Natural killer cell (primary cell): ENCODE measurements at regions not wholly inside any gene's neighbourhood (a gene's known extent, or its start where the extent isn't known, plus 50 kb on each side); places are given as distances from the start of the nearest gene placed in this dataset.

Source experiments
- ATAC-seq, 3 donors: fragments of 150-1000 bp in 2 of 3; fragments of 200-7000 bp in 1 of 3; cut with Tn5 transposase; 1 replicate in 1 of 3; 2 replicates in 2 of 3; pipeline ENCODE4 v1.10.0; 2021; ENCODE audit warnings: mild to moderate bottlenecking in 2 of 3, moderate library complexity in 2 of 3
- DNase-seq, 2 donors: peaks; one replicate each; pipeline versions ENCODE4 v3.0.0 to v3.0.0-alpha.2; 2013 to 2021; ENCODE audit warnings: mixed read lengths in 1 of 2
- H3K27ac ChIP-seq: one replicate; pipeline ENCODE4 v1.5.1; 2013; ENCODE audit warnings: mild to moderate bottlenecking, low read length
- H3K27me3 ChIP-seq: one replicate; pipeline ENCODE4 v1.6.1; 2013; ENCODE audit warnings: low read length; ENCODE audit not compliant: control insufficient read depth, insufficient read depth
- H3K36me3 ChIP-seq: one replicate; pipeline ENCODE4 v1.6.1; 2013; ENCODE audit warnings: low read length; ENCODE audit not compliant: control insufficient read depth, insufficient read depth
- H3K4me1 ChIP-seq: one replicate; pipeline ENCODE4 v1.6.1; 2013; ENCODE audit warnings: low read length; ENCODE audit not compliant: control insufficient read depth, insufficient read depth
- H3K4me3 ChIP-seq: one replicate; pipeline ENCODE4 v1.5.1; 2013; ENCODE audit warnings: low read length
- H3K9me3 ChIP-seq: one replicate; pipeline ENCODE4 v1.6.1; 2013; ENCODE audit warnings: low read length; ENCODE audit not compliant: control insufficient read depth, insufficient read depth
- H3K27ac Mint-ChIP-seq, 2 donors: one replicate each; pipeline ENCODE4 v1.8.0; 2022; ENCODE audit warnings: mild to moderate bottlenecking in 2 of 2, mixed read lengths in 2 of 2, moderate library complexity in 1 of 2
- H3K27me3 Mint-ChIP-seq, 2 donors: one replicate each; pipeline ENCODE4 v1.8.0; 2022; ENCODE audit warnings: low read depth in 2 of 2, mixed read lengths in 2 of 2
- H3K36me3 Mint-ChIP-seq: one replicate; pipeline ENCODE4 v1.8.0; 2022; ENCODE audit warnings: mixed read lengths
- H3K4me1 Mint-ChIP-seq, 2 donors: one replicate each; pipeline ENCODE4 v1.8.0; 2022; ENCODE audit warnings: mixed read lengths in 2 of 2
- H3K4me3 Mint-ChIP-seq: one replicate; pipeline ENCODE4 v1.8.0; 2022; ENCODE audit warnings: mild to moderate bottlenecking, moderate library complexity, mixed read lengths
- H3K9me3 Mint-ChIP-seq, 2 donors: one replicate each; pipeline ENCODE4 v1.8.0; 2022; ENCODE audit warnings: mixed read lengths in 2 of 2
- CTCF ChIP-seq: fragments of 200-600 bp; IDR thresholded peaks from one replicate; pipeline ENCODE4 v1.8.0; 2022; ENCODE audit warnings: antibody characterized with exemption
- WGBS: methylation state at CpG from one replicate; pipeline ENCODE4 v1.1.7; 2013; ENCODE audit warnings: missing lambda C conversion rate; ENCODE audit not compliant: insufficient coverage; 5-methylcytosine and 5-hydroxymethylcytosine counted together
- intact Hi-C: fragments of 100-400 bp; cut with micrococcal nuclease; formaldehyde crosslinking; loops from one replicate; pipeline ENCODE4 v1.14.2; 2022

GRCh38 chr15:95119041-95119610, 887.8 kb downstream of the MCTP2 start:
- no peak for TF ChIP-seq CTCF
- intact Hi-C loops: no loop called here
- Histone ChIP-seq H3K4me1 (no peaks in the 10 kb centered on the region), H3K4me3 (no peak overlapping the region), H3K27me3 (no peaks in the 10 kb centered on the region), H3K27ac (no peak overlapping the region), H3K9me3 (no peaks in the 10 kb centered on the region), H3K36me3 (no peaks in the 10 kb centered on the region)
- WGBS: 83% methylated on average over 4 of the region's 4 CpGs
- Mint-ChIP-seq H3K27ac (no peak overlapping the region), H3K36me3 (no peaks in the 10 kb centered on the region), H3K27me3 (peaks cover 0 to 9% of the 10 kb centered on the region in 2 donors), H3K9me3 (no peaks in the 10 kb centered on the region), H3K4me3 (no peak overlapping the region), H3K4me1 (no peaks in the 10 kb centered on the region)
- no peak for ATAC-seq
- DNase-seq: no peak

- H3K4me1 Mint-ChIP-seq: no peaks in the 10 kb centered on the region
- ATAC-seq (no peak), DNase-seq (no peak)
- H3K4me3 Mint-ChIP-seq: no peak overlapping the region
- H3K9me3 Mint-ChIP-seq: no peaks in the 10 kb centered on the region
- no peak overlapping the region for H3K27ac Mint-ChIP-seq
- H3K27me3 Mint-ChIP-seq: peaks cover 0 to 9% of the 10 kb centered on the region in 2 donors
- no peaks in the 10 kb centered on the region for H3K36me3 Mint-ChIP-seq
- Histone ChIP-seq H3K36me3 (no peaks in the 10 kb centered on the region), H3K4me3 (no peak overlapping the region), H3K4me1 (no peaks in the 10 kb centered on the region), H3K9me3 (no peaks in the 10 kb centered on the region), H3K27me3 (no peaks in the 10 kb centered on the region), H3K27ac (no peak overlapping the region)
- no peak for TF ChIP-seq CTCF
- intact Hi-C loops: no loop called here
- WGBS: 82% methylated on average over 3 of the region's 3 CpGs
Measured at GRCh38 chr15:95120595-95120994, 889.2 kb downstream of the MCTP2 start.

- Mint-ChIP-seq H3K36me3 (no peaks in the 10 kb centered on the region), H3K4me3 (no peak overlapping the region), H3K27ac (no peak overlapping the region), H3K27me3 (peaks cover 0 to 9% of the 10 kb centered on the region in 2 donors), H3K4me1 (no peaks in the 10 kb centered on the region), H3K9me3 (no peaks in the 10 kb centered on the region)
- Histone ChIP-seq H3K4me1 (no peaks in the 10 kb centered on the region), H3K36me3 (no peaks in the 10 kb centered on the region), H3K9me3 (no peaks in the 10 kb centered on the region), H3K27ac (no peak overlapping the region), H3K27me3 (no peaks in the 10 kb centered on the region), H3K4me3 (no peak overlapping the region)
- ATAC-seq: no peak
- no peak for DNase-seq
- WGBS: 77% methylated on average over 1 of the region's 1 CpG
- TF ChIP-seq CTCF: no peak
- intact Hi-C loops: no loop called here
Measured at GRCh38 chr15:95121191-95121590, 889.8 kb downstream of the MCTP2 start.

- Histone ChIP-seq H3K4me1 (no peaks in the 10 kb centered on the region), H3K4me3 (no peak overlapping the region), H3K27ac (no peak overlapping the region), H3K9me3 (no peaks in the 10 kb centered on the region), H3K36me3 (no peaks in the 10 kb centered on the region), H3K27me3 (no peaks in the 10 kb centered on the region)
- H3K36me3 Mint-ChIP-seq: no peaks in the 10 kb centered on the region
- H3K4me1 Mint-ChIP-seq: no peaks in the 10 kb centered on the region
- no peak overlapping the region for H3K27ac Mint-ChIP-seq
- intact Hi-C loops: no loop called here
- DNase-seq (no peak), ATAC-seq (no peak)
- no peak overlapping the region for H3K4me3 Mint-ChIP-seq
- no peak for TF ChIP-seq CTCF
- WGBS: no CpG with 5 or more reads among the region's 2 CpGs
- H3K9me3 Mint-ChIP-seq: no peaks in the 10 kb centered on the region
- peaks cover 0 to 8% of the 10 kb centered on the region in 2 donors for H3K27me3 Mint-ChIP-seq
Measured at GRCh38 chr15:95125803-95126202, 894.4 kb downstream of the MCTP2 start.
